ENCODE measurements at regions not wholly inside any gene's neighbourhood (a gene's known extent, or its start where the extent isn't known, plus 50 kb on each side); places are given as distances from the start of the nearest gene placed in this dataset.

DNA sequence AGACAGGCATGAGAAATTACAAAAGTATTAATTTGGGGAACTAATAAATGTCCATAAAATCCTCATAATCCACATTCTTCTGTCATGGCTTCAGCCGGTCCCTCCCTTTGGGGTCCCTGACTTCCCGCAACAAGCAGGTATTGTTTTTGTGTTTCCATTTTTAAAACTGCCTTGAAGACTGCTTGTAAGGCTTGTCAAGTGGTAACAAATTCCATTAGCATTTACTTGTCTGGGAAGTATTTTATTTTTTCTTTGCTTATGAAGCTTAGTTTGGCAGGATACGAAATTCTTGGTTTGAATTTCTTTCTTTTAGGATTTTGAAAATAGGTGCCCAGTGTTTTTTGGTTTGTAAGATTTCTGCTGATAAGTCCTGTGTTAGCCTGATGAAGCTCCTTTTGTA is 65.3 kb upstream of the LRFN5 start:
- TF ChIP-seq, protein P1, sequence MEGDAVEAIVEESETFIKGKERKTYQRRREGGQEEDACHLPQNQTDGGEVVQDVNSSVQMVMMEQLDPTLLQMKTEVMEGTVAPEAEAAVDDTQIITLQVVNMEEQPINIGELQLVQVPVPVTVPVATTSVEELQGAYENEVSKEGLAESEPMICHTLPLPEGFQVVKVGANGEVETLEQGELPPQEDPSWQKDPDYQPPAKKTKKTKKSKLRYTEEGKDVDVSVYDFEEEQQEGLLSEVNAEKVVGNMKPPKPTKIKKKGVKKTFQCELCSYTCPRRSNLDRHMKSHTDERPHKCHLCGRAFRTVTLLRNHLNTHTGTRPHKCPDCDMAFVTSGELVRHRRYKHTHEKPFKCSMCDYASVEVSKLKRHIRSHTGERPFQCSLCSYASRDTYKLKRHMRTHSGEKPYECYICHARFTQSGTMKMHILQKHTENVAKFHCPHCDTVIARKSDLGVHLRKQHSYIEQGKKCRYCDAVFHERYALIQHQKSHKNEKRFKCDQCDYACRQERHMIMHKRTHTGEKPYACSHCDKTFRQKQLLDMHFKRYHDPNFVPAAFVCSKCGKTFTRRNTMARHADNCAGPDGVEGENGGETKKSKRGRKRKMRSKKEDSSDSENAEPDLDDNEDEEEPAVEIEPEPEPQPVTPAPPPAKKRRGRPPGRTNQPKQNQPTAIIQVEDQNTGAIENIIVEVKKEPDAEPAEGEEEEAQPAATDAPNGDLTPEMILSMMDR (IDR thresholded peaks at IDR 0.05 in 2 of 3, conservative IDR thresholded peaks at IDR 0.05 in 1 of 3; ENCODE audit: borderline replicate concordance in 1 of 3, insufficient read depth in 1 of 3, low read depth in 2 of 3, low read length in 2 of 3) = no peak
- TF ChIP-seq, protein P2, sequence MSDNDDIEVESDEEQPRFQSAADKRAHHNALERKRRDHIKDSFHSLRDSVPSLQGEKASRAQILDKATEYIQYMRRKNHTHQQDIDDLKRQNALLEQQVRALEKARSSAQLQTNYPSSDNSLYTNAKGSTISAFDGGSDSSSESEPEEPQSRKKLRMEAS (IDR thresholded peaks at IDR 0.05) = no peak
- TF ChIP-seq SP1 (IDR thresholded peaks at IDR 0.05; ENCODE audit: low read depth) (no peak), EZH2 (IDR thresholded peaks at IDR 0.05) (no peak), EGR1 (IDR thresholded peaks at IDR 0.05; ENCODE audit: low read depth) (no peak), POLR2A (IDR thresholded peaks at IDR 0.05; ENCODE audit: borderline replicate concordance, extremely low read depth, insufficient read depth, insufficient read length) (no peak), POLR2AphosphoS5 (IDR thresholded peaks at IDR 0.05; ENCODE audit: low read depth, low read length) (no peak), ZFX (IDR thresholded peaks at IDR 0.05) (no peak), RAD21 (IDR thresholded peaks at IDR 0.05; ENCODE audit: low read depth) (no peak), YY1 (IDR thresholded peaks at IDR 0.05; ENCODE audit: extremely low read depth, insufficient replicate concordance, low read depth, low read length) (no peak), ELF1 (IDR thresholded peaks at IDR 0.05; ENCODE audit: borderline replicate concordance, low read depth) (no peak), JUND (IDR thresholded peaks at IDR 0.05) (no peak), SIN3A (IDR thresholded peaks at IDR 0.05; ENCODE audit: low read depth) (no peak)
- TF ChIP-seq, protein P3, sequence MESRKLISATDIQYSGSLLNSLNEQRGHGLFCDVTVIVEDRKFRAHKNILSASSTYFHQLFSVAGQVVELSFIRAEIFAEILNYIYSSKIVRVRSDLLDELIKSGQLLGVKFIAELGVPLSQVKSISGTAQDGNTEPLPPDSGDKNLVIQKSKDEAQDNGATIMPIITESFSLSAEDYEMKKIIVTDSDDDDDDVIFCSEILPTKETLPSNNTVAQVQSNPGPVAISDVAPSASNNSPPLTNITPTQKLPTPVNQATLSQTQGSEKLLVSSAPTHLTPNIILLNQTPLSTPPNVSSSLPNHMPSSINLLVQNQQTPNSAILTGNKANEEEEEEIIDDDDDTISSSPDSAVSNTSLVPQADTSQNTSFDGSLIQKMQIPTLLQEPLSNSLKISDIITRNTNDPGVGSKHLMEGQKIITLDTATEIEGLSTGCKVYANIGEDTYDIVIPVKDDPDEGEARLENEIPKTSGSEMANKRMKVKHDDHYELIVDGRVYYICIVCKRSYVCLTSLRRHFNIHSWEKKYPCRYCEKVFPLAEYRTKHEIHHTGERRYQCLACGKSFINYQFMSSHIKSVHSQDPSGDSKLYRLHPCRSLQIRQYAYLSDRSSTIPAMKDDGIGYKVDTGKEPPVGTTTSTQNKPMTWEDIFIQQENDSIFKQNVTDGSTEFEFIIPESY (IDR thresholded peaks at IDR 0.05; ENCODE audit: extremely low read depth, insufficient replicate concordance, low read length) = no peak
